Endothelial cell of umbilical vein (primary cell): ENCODE measurements at regions not wholly inside any gene's neighbourhood (a gene's known extent, or its start where the extent isn't known, plus 50 kb on each side); places are given as distances from the start of the nearest gene placed in this dataset.

Experiments used
- BruUV-seq: library from RNA; stranded (reverse); fragments of 400-500 nt; replicated peaks from 2 replicates; lab custom pipeline; 2021; lab: Mats Ljungman, UMichigan
- CTCF ChIA-PET: fragments of 300-600, 350-600 bp; sonication (Branson Sonifier 250); formaldehyde crosslinking; loops from one replicate; lab custom pipeline; 2021; ENCODE audit warnings: antibody characterized with exemption, inconsistent platforms; lab: Charles Lee
- POLR2A ChIA-PET: fragments of 300-600, 350-600 bp; sonication (Branson Sonifier 250); formaldehyde crosslinking; loops from one replicate; lab custom pipeline; 2021; ENCODE audit warnings: antibody characterized with exemption, inconsistent platforms; lab: Charles Lee
- DNase-seq: peaks from one replicate; pipeline ENCODE4 v3.0.0-alpha.2; 2011; ENCODE audit warnings: low read depth, low spot score
- FAIRE-seq: peaks from 2 replicates; lab custom pipeline; 2011; peaks lifted over from hg19 to GRCh38; lab: Jason Lieb, UNC
- H2AFZ ChIP-seq: 2 replicates; pipeline ENCODE4 v1.6.0; 2012; ENCODE audit warnings: low read depth, low read length, control low read depth, inconsistent platforms
- H3K27ac ChIP-seq: 2 replicates; pipeline ENCODE4 v1.5.1; 2011; ENCODE audit warnings: low read depth, mild to moderate bottlenecking, control low read depth, low read length, moderate library complexity; ENCODE audit not compliant: insufficient read depth
- H3K27me3 ChIP-seq, 2 experiments: 2 replicates each; pipeline versions ENCODE4 v1.6.0 to v1.6.1; 2011; ENCODE audit warnings: low read length in 2 of 2, mixed read lengths in 1 of 2; ENCODE audit not compliant: control insufficient read depth in 2 of 2, insufficient read depth in 2 of 2
- H3K36me3 ChIP-seq, 2 experiments: 2 replicates in 1 of 2; 3 replicates in 1 of 2; pipeline ENCODE4 v1.5.1; 2011; ENCODE audit warnings: low read length in 2 of 2, mild to moderate bottlenecking in 1 of 2, moderate library complexity in 1 of 2; ENCODE audit not compliant: control insufficient read depth in 2 of 2, insufficient read depth in 2 of 2; ENCODE audit errors: extremely low read depth in 1 of 2
- H3K4me1 ChIP-seq: 3 replicates; pipeline ENCODE4 v1.5.1; 2011; ENCODE audit warnings: mild to moderate bottlenecking, low read length; ENCODE audit not compliant: control insufficient read depth, insufficient read depth; ENCODE audit errors: extremely low read depth
- H3K4me2 ChIP-seq: 2 replicates; pipeline ENCODE4 v1.6.1; 2011; ENCODE audit warnings: low read length, control low read depth, mixed read lengths; ENCODE audit not compliant: insufficient read depth
- H3K4me3 ChIP-seq, 3 experiments: fragments of 200-600 bp in 1 of 3; sonication (generic), shearing (Covaris generic) in 1 of 3; replicated peaks in 1 of 3; 2 replicates each; pipeline ENCODE4 v1.5.1; 2011 to 2016; ENCODE audit warnings: control low read depth in 3 of 3, low read length in 3 of 3, mild to moderate bottlenecking in 2 of 3, inconsistent platforms in 1 of 3, low read depth in 1 of 3, moderate library complexity in 1 of 3; ENCODE audit not compliant: insufficient read depth in 1 of 3
- H3K79me2 ChIP-seq: 2 replicates; pipeline ENCODE4 v1.6.0; 2012; ENCODE audit warnings: low read length, inconsistent platforms; ENCODE audit not compliant: control insufficient read depth, insufficient read depth
- H3K9ac ChIP-seq: replicated peaks from 2 replicates; pipeline ENCODE3; 2011; ENCODE audit warnings: low read length, control low read depth; ENCODE audit not compliant: insufficient read depth; ENCODE audit errors: extremely low read depth
- H3K9me1 ChIP-seq: replicated peaks from 3 replicates; pipeline ENCODE4 v1.6.0; 2011; ENCODE audit warnings: mild to moderate bottlenecking, low read length; ENCODE audit not compliant: control insufficient read depth, insufficient read depth; ENCODE audit errors: extremely low read depth
- H3K9me3 ChIP-seq: replicated peaks from 2 replicates; pipeline ENCODE4 v1.5.1; 2012; ENCODE audit warnings: low read length, inconsistent platforms; ENCODE audit not compliant: control insufficient read depth, insufficient read depth
- H4K20me1 ChIP-seq: replicated peaks from 2 replicates; pipeline ENCODE3; 2011; ENCODE audit warnings: mild to moderate bottlenecking, low read length; ENCODE audit not compliant: control insufficient read depth, insufficient read depth; ENCODE audit errors: extremely low read depth
- CTCF ChIP-seq, 2 donors: IDR thresholded peaks; 1 replicate in 1 of 2; 2 replicates in 1 of 2; pipeline ENCODE4 v1.5.1; 2011; ENCODE audit warnings: low read length in 2 of 2, mild to moderate bottlenecking in 2 of 2, moderate library complexity in 2 of 2, control low read depth in 1 of 2, inconsistent platforms in 1 of 2, low read depth in 1 of 2; ENCODE audit not compliant: insufficient read depth in 1 of 2; ENCODE audit errors: extremely low read depth in 1 of 2
- EZH2 ChIP-seq: IDR thresholded peaks from 2 replicates; pipeline ENCODE4 v1.6.1; 2012; ENCODE audit warnings: borderline replicate concordance, low read depth, mild to moderate bottlenecking, moderate library complexity, low read length, inconsistent platforms; ENCODE audit not compliant: severe bottlenecking
- FOS ChIP-seq: IDR thresholded peaks from 2 replicates; pipeline ENCODE4 v1.6.1; 2011; ENCODE audit warnings: mild to moderate bottlenecking, low read length, moderate library complexity, borderline replicate concordance; ENCODE audit not compliant: insufficient read depth
- GATA2 ChIP-seq: IDR thresholded peaks from 2 replicates; pipeline ENCODE4 v1.7.0; 2011; ENCODE audit warnings: low read depth, mild to moderate bottlenecking, moderate library complexity, mixed read lengths, low read length; ENCODE audit not compliant: insufficient read length, insufficient read depth
- JUN ChIP-seq: IDR thresholded peaks from 2 replicates; pipeline ENCODE4 v1.6.1; 2011; ENCODE audit warnings: borderline replicate concordance, low read depth; ENCODE audit not compliant: insufficient read length, insufficient read depth
- MAX ChIP-seq: IDR thresholded peaks from 2 replicates; pipeline ENCODE4 v1.6.1; 2011; ENCODE audit not compliant: insufficient read depth, insufficient read length
- MYC ChIP-seq: IDR thresholded peaks from one replicate; pipeline ENCODE4 v1.6.1; 2011; ENCODE audit warnings: mild to moderate bottlenecking, low read depth, low read length
- POLR2A ChIP-seq: IDR thresholded peaks from 2 replicates; pipeline ENCODE4 v1.6.1; 2012; ENCODE audit warnings: low read depth, mild to moderate bottlenecking, control low read depth, low read length
- POLR2AphosphoS5 ChIP-seq: IDR thresholded peaks from 2 replicates; pipeline ENCODE4 v1.6.1; 2012; ENCODE audit warnings: low read depth, mild to moderate bottlenecking, control low read depth, low read length, moderate library complexity; ENCODE audit not compliant: insufficient read depth
- dilution Hi-C: fragments of 300-500 bp; cut with MboI; formaldehyde crosslinking; loops from one replicate; pipeline ENCODE4 v1.15.0; 2019; ENCODE audit warnings: low sequenced_read_pairs; ENCODE audit not compliant: extremely low pct_ligation_motif_present
- intact Hi-C: fragments of 100-400 bp; cut with micrococcal nuclease; formaldehyde crosslinking; loops from one replicate; pipeline ENCODE4 v1.10.0; 2022

- no peak overlapping the region for H3K9ac ChIP-seq
- no peak for TF ChIP-seq GATA2
- no peak for TF ChIP-seq EZH2
- TF ChIP-seq CTCF (IDR thresholded peaks at IDR 0.05; ENCODE audit: extremely low read depth in 1 of 2, insufficient read depth in 1 of 2, low read depth in 1 of 2, low read length in 2 of 2): no peak
- TF ChIP-seq MYC: no peak
- TF ChIP-seq MAX: no peak
- no peak for TF ChIP-seq POLR2AphosphoS5
- TF ChIP-seq POLR2A: no peak
- TF ChIP-seq FOS: no peak
- no peak for TF ChIP-seq JUN
- no peaks in the 10 kb centered on the region for H3K9me1 ChIP-seq
- DNase-seq: no peak
- H3K4me3 ChIP-seq: no peak overlapping the region
- intact Hi-C loops: no loop called here
- dilution Hi-C loops: no loop called here
- no peaks in the 10 kb centered on the region for H4K20me1 ChIP-seq
- ChIA-PET POLR2A (no interaction called here), CTCF (no interaction called here)
- no peaks in the 10 kb centered on the region for H3K36me3 ChIP-seq
- BruUV-seq: no TSS peak
- H3K4me2 ChIP-seq: no peak overlapping the region
- no peak overlapping the region for H2AFZ ChIP-seq
- no peak overlapping the region for H3K27ac ChIP-seq
- no peaks in the 10 kb centered on the region for H3K4me1 ChIP-seq
- no peaks in the 10 kb centered on the region for H3K79me2 ChIP-seq
- no peaks in the 10 kb centered on the region for H3K9me3 ChIP-seq
- FAIRE-seq: no peak
- H3K27me3 ChIP-seq: no peaks in the 10 kb centered on the region
Measured at GRCh38 chr3:94568041-94568440, 505.2 kb downstream of the NSUN3 start.
